ENCODE measurements at regions not wholly inside any gene's neighbourhood (a gene's known extent, or its start where the extent isn't known, plus 50 kb on each side); places are given as distances from the start of the nearest gene placed in this dataset.

DNA sequence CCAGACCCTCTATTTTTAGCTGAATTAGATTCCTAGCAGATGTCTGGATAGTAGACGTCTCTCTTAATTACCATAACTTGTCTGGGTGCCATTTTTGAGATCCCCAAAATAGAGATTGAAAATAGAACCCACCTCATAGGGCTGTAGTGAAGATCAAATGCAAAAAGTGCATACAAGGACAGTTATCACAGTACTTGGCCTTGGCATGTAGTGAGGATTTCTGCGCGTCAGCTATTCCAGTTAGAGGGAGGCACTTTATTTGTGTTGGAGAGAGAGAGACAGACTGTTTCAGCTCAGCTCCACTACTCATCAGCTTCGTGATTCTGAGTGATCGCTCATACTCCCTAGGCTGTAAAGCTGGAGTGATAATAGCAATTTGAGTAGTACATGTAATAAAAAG is 59.6 kb upstream of the CDH13 start:
- no peak for DNase-seq

DNA sequence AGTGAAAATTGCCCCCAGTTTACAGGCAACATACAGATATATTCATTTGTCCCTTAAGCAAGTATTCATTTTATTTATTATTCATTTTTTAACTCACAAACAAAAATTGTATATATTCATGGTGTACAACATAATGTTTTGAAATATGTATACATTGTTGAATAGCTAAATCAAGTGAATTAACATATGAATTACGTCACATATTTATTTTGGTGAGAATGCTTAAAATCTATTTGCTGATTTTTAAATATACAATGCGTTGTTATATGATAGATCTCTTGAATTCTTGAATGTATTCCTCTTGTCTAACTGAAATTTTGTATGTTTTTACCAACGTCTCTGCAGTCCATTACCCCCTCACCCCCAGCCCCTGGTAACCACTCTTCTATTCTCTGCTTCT is 63.4 kb upstream of the CDH13 start:
- no peak for DNase-seq

DNA sequence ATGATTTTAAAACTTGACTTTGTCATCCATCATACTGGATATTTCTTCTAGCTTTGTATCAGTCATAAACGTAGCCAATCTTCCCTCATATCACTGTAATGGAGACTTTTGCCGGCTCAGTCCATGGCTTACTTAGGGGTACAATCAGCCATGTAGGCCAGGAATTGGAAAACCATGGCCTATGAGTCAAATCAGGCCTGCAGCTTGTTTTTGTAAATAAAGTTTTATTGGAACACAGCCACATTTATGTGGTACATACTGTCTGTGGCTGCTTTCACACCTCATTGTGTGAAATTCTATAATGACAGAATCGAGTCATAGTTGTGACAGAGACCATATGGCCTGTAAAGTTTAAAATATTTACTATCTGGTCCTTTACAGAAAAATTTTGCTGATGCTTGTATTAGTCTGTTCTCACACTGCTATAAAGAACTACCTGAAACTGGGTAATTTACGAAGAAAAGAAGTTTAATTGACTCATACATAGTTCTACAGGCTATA is 64.5 kb upstream of the CDH13 start:
- no peak for DNase-seq

DNA sequence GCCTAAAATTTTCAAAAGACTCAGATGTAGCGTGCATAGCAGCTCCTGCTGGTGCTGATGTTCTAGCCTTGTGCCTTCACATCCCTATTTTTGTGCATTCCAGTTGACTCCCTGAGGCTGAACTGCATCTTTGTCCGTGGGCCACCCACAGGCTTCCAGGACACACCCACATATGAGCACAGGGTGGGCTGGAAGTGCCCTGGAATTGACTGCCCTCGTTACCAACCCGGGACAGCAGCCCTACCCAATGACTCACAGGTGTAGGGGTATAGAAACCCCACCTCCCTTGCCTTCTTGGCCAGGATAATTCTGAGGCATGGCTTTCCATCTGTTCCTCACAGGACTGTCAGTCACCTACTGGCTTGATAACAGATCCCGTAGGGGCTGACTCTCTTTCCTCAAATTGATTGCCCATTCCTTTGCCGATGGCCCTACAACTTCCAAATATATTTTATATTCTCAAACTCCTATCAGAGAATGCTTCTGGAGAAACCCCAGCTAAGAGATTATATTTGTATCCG is 65.9 kb upstream of the CDH13 start:
- no peak for DNase-seq

DNA sequence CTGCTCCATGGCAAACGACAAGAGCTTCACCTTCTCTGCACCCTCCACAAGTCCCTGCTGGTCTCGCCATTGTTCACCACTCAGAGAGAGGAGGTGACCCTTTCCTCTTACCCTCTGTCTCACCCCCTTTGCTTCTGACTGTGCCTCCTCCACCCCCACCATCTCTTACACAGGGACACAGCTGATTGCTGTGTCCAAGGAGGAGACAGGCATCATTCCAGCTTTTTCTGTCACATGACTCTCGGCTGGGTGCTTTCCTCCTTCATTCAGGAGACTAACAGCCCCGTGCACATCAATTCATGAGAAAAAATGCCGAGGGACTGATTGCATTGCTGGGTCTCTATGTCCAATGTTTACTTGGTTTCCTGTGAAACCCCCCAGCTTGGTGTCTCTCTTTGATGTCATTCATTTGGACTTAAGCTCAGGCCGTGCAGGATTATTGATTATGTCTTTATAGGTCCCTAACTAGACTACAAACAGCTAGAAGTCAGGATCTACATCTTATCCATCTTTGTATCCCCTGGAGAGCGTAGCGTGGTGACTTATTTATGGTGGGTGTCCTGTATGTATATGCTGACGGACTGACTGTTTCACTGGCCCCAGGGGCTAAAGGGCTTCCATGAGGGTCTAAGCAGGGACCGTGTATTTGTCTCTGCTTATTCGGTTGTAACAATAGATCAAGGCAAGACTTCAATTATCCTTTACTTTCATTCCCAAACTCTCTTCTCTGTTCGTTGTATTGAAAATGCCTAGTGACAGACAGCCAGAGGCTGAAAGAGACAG is 82.2 kb upstream of the CDH13 start:
- no peak for DNase-seq

DNA sequence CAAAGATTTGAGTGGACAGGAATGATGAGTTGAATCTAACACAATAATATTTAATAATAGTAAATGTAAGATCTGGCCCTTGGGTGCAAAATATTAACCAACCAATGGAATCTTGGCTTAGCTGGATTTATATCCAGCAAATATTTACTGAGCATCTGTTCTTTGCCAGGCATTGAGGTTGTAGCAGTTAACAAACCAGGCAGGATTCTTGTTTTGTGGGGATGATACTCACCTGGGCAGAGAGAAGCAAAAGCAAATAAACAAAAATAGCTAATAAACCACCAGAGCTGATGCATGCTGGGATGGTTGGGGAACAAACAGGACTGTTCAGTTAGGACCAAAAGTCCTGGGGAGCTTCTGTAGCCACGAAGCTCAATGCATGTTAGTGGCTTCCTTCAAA is 84.1 kb upstream of the CDH13 start:
- no peak for DNase-seq

DNA sequence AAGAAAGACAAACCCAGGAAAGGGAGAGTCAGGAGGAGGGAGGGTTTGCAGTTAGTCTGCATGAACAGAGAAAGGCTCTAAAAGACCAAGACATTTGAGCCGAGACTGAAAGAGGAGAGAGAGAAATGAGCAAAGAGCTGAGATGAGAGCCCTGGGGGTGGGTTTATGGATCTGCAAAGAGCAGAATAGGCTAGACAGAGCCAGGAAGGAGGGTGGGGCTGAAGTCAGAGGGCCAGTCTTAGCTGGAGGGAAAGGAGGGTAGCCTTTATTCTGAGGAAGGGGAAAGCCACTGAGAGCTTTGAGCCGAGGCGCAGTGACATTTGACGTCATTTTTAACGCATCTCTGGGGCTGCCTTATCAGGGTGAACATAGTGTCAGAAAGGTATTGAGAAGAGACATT is 85.7 kb upstream of the CDH13 start:
- no peak for DNase-seq

DNA sequence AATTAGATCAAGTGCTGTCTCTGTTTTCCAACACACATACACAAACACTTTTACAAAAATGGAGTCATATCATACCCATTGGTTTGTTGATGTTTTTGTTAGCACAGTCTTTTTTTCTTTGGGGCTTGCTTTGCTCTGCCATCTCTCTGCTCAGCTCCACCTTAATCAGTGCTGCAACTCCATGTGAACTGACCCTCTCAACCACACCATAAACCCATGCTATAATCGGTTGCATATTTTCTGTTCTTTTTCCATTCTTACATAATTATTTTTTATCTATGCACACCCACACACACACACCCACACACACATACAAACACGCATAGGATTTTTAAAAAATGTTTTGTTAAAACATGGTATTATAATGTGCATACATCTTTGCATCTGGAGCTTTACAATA is 91.0 kb upstream of the CDH13 start:
- no peak for DNase-seq

DNA sequence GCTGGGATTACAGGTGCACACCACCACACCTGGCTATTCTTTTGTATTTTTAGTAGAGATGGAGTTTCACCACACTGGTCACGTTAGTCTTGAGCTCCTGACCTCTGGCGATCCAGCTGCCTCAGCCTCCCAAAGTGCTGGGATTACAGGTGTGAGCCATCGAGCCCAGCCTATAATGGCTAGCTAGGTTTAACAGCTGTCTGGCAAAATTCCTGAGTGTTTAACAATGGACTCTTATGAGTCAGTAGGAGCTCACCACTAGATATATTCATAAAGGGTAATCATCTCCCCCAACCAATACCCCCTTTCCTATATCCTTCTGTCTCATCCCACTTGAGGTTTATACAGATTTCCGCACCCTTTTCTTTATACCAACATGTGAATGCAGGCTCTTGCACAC is 91.5 kb upstream of the CDH13 start:
- no peak for DNase-seq

DNA sequence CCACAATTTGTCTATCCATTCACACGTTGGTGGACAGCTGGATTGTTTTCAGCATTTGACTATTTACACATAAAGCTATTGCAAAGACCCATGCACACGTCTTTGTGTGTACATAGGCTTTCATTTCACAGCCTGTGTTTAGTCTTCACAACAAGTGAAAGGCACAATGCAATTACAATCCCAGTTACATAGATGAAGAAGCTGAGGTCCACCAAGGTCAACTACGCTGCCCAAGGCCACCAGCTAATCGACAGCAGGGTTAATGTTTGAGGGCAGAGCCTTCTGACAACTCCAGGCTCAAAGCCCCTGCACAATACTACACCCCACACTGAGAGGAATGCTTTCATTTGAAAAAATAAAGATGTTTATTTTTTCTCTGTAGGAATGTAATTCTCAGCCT is 93.6 kb upstream of the CDH13 start:
- DNase-seq: no peak

DNA sequence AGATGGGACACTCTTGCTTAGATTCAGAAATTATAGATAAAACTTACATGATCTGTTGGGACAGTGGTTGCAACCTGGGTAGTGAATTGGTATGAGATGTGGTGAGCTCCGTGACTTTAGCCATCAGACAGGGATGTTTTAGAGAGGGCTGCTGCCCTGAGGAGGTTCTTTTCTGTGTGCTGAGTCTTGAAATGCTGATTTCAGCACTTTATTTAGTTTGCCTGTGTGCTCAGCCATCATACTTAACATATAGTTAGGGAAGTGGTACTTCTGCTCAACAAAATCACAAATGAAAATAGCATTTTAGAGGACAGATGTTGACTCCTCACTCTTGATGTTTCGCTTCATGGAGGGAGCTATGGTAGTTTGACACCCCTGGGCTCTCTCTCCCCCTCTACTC is 95.9 kb upstream of the CDH13 start:
- no peak for DNase-seq

DNA sequence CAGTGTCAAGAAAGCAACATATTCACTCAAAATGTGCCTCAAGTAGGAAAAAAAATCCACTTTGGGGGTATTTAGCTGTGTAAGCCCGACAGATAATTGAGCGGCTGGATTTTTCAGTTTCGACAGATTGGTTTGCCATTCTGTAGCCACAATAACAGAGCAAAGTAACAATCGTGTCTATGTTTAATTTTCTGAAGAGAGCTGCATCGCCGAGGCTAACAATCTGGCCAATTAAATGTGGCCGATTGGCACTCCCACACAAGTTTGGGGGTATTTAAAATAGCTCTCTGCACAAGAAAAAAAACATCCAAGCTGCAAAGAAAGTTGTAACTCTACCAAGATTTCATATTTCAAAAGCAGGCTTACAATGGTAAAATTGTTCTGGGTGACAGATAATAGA is 99.7 kb upstream of the CDH13 start:
- no peak for DNase-seq

DNA sequence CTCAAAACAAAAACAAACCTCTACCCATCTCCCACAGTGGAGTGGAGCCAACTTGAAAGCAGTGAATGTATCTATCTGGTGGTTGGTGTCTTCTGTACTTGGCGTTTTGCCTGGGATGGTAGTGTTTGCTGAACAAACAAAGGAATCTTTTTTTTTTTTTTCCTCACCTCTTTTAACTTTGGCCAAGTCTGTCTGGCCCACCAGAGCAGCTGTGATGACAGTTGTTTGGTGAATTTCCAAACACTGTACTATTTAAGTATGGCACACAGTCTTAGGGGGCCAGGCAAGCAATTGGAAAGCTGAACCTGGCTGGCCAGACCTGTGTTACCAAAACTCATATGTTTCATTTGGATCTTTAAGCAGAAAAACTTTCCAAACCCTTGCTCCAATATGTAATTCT is 101.8 kb upstream of the CDH13 start:
- no peak for DNase-seq

DNA sequence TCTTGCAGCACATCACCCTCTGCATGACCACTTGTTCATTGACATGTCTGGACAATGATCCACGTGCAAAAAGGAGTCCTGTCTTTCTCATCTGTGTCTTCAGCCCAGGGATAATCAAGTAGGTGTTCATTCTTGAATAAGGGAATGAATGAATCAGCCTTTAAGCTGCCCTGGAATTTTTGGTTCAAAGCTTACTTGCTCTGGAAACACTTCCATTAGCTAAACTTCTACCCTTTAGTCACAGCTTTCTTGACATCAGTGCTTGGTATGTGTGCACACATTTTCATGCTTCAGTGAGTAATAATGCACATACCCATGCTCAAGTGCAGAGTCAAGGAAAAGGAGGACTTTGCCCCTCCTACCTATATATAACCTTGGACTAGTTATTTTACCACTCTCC is 103.0 kb upstream of the CDH13 start:
- DNase-seq: no peak

DNA sequence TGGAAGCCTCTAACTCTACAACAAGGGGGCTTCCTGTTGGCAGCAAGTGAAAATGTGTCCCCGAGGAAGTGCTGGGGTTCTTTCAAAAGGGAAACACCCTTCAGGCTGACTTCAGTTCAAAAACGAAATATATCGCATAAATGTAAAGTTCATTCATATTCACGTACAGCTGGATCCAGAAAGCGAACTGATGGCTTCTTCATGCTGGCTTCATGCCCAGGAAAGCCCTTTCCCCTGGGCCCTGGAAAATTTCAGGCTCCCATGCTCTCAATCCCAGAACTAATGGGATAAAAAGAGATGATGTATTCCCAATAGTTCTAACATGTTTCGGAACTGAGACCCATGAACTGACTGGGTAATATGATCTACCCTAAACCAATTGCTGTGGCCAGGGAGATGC is 104.7 kb upstream of the CDH13 start:
- no peak for DNase-seq

DNA sequence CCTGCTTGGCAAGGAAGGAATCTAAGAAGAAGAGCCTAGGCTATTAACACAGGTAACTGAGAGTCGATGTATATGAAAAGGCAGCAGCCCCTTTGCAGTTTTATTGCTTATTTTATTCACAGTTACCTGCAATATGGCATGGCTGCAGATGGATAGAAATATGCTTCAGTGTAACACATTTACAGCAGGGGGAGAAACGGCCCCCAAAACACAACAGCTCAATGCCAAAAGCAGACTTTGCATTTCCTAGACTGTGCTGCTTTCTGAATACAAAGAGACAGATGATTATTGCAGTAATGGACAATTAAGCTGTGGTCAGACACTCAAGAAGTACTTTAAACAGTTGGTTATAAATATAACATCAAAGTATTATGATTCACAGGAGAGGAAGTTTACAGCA is 108.0 kb upstream of the CDH13 start:
- DNase-seq: no peak

DNA sequence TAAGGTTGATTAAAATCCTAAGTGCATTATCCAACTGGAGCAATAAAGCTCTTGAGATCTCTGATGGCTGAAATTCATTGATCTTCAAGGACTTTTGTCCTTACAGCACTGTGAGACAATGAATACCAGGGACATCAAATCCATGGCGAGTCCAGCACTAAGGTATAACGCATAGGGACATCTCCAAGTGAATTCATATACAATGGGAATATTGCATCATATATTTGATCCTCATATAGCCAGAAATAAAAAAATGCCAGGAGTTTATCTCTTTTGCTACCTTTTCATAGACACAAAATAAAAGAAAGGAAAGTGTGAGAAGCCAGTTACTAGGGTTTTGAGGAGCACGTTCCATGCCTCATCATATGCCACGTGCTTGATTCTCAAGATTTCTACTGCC is 112.5 kb upstream of the CDH13 start:
- no peak for DNase-seq

DNA sequence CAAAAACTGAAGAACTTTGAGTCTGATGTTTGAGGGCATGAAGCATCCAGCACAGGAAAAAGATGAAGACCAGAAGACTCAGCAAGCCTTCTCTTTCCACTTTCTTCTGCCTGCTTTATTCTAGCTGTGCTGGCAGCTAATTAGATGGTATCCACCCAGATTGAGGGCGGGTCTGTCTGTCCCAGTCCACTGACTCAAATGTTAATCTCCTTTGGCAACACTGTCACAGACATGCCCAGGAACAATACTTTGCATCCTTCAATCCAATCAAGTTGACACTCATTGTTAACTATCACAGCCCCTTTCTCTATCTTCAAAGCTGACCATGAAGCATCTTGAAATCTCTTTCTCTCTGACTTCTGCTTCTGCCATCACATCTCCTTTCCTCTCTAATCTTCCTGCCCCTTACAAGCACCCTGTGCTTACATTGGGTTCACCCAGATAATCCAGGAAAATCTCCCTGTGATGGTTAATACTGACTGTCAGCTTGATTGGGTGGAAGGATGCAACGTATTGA is 115.9 kb upstream of the CDH13 start:
- DNase-seq: no peak

DNA sequence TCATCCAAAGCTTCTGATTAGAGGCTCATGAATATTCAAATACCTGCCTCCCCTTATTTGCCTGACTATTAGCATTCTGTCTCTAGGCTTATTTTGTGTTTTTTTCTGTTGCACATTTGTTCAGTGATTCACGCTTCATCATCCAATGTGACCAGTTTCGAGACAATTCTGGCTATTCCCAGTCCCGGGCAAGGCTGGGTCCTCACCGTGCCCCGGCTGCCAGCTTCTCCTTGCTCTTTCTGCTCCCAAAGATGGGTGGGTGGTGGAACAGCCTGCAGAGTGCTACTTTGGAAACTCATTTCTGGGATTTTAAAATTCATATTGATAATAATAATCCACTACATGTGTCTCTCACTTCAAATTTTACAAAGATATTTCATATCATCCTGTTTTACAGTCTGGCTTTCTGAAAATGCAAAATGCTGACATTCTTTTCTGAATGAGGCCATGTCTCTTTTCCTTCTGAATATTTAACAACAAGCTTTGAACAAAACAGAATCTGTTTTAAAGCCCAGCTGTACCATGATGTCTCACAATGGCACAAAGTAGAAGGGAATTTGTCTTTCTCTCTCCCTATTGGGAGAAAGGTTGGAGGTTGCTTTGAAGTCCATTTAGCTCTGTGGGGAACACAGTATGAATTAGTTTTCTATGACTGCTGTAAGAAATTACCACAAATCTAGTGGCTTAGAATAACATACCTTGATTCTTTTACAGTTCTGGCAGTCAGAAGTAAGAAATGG is 116.9 kb upstream of the CDH13 start:
- no peak for DNase-seq

DNA sequence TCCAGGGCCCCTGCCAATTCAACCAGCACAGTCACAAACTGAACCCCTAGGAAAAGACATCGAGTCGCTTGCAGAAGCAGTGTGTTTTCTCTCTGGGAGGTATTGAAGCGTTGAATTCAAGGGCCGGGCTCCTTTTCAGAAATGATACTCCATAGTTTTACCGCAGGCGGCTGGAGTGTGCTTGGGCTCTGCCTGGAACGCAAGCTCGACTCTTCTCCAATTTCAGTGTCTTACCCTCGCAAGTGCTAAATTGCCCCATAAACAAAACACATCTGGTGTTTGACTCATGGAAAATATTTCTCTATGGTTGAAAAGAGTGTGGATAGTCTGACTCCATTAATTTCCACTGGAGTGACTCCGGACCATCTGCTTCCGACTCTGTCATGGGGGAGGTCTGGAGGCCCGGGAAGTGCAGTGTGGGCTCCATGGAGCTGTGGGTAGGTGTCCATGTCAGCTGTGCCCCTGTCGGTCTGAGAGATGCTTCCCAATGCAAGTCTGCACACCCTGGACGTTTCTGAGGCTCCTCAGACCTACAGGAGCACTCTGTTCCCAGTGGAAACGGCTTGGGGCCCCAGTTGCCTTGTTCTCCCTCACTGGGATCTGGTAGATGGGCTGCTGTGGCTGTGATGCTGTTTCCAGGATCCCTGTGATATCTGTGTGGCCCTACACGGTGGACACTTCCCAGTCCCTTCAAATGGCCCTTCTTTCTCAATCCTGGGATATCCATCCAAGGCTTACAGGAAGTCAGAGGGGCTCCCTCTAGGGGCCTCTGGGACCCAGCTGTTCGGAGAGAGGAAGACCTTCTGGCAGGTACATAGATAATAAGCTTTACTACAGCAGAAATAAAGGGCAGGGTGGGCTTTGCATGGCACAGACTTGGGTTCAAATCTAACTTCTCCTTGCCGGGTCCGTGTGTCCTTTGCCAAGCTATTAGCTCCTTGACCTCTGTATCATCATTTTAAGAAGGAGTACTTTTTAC is 119.8 kb upstream of the CDH13 start:
- no peak for DNase-seq

DNA sequence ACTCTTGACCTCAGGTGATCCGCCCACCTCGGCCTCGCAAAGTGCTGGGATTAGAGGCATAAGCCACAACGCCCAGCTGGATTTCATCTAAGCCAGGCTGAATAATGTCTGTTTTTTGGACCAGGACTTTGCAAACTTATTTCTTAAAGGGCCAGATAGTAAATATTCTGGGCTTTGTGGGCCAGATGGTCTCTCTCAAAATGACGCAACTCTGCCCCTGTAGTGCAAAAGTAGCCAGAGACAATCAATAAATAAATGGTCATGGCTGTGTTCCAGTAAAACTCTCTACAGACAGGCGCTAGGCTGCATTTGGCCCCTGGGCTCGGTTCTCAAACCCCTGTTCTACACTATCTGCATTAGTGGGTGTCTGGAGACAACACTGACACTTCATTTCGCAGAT is 121.9 kb upstream of the CDH13 start:
- no peak for DNase-seq

DNA sequence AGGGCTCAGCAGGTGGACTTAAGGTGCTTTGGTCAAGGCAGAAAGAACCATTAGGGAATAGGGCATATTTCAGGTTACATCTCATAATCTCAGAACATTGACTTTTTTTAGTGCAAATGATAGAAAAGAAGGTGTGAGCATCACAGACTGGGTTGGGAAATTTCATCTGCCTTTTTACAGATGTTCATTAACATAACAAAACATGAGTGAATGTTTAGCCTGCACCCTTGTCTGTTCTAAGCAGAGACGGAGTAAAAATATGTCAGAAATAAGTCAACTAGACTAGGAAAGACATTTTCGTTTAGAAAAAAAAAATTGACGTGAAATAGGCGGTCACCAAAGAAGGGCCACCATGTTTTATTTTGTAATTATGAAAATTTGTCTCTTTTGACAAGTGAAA is 127.5 kb upstream of the CDH13 start:
- DNase-seq: no peak

DNA sequence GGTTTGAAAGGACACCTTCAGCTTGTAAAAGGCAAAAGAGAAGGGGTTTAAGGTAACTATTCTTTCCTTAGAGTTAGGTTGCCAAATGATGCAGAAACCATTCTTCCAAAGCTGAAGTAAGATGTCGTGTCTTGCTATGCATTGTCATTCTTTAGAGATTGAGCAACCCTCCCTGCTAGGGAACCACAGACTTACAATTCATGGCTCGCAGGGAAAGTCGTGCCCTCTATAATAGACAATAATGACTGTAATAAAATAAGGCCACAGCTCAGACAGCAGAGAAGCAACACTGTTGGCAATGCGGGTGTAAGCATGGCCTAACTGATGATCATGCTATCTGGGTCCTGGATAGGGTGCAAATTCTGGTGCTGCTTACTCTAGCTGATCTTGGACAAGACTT is 129.6 kb upstream of the CDH13 start:
- DNase-seq: no peak

Measured in fibroblast of upper back skin (primary cell).